GM23248 (cell line): ENCODE measurements at regions not wholly inside any gene's neighbourhood (a gene's known extent, or its start where the extent isn't known, plus 50 kb on each side); places are given as distances from the start of the nearest gene placed in this dataset.

Experiments used
- DNase-seq: peaks from one replicate; pipeline ENCODE4 v3.0.0-alpha.2; 2015
- H2AFZ ChIP-seq: fragments of 200-600 bp; sonication (generic); 2 replicates; pipeline ENCODE4 v1.6.1; 2016; ENCODE audit warnings: antibody characterized with exemption
- H3F3A ChIP-seq: fragments of 200-600 bp; sonication (generic); 2 replicates; pipeline ENCODE4 v1.6.1; 2016; ENCODE audit warnings: mild to moderate bottlenecking, antibody characterized with exemption, mixed run types; ENCODE audit not compliant: insufficient read depth
- H3K27ac ChIP-seq: fragments of 200-600 bp; sonication (generic); 2 replicates; pipeline ENCODE4 v1.5.1; 2016; ENCODE audit warnings: mild to moderate bottlenecking
- H3K27me3 ChIP-seq: fragments of 200-600 bp; sonication (generic); replicated peaks from 2 replicates; pipeline ENCODE4 v1.6.1; 2016; ENCODE audit warnings: mild to moderate bottlenecking; ENCODE audit not compliant: insufficient read depth
- H3K36me3 ChIP-seq: fragments of 200-600 bp; sonication (generic); 2 replicates; pipeline ENCODE4 v1.6.1; 2016; ENCODE audit warnings: low read depth, mild to moderate bottlenecking
- H3K4me1 ChIP-seq: fragments of 200-600 bp; sonication (generic); 2 replicates; pipeline ENCODE4 v1.6.1; 2016; ENCODE audit warnings: mild to moderate bottlenecking; ENCODE audit not compliant: insufficient read depth
- H3K4me2 ChIP-seq: fragments of 200-600 bp; sonication (generic); one replicate; pipeline ENCODE4 v1.6.1; 2016; ENCODE audit warnings: mild to moderate bottlenecking; ENCODE audit not compliant: unreplicated experiment
- H3K4me3 ChIP-seq: fragments of 200-600 bp; sonication (generic); 2 replicates; pipeline ENCODE4 v1.5.1; 2016; ENCODE audit warnings: mild to moderate bottlenecking
- H3K79me2 ChIP-seq: fragments of 200-600 bp; sonication (generic); 2 replicates; pipeline ENCODE4 v1.6.1; 2016; ENCODE audit warnings: mild to moderate bottlenecking; ENCODE audit not compliant: insufficient read depth
- H3K9ac ChIP-seq: fragments of 200-600 bp; sonication (generic); 2 replicates; pipeline ENCODE4 v1.6.1; 2016; ENCODE audit warnings: mild to moderate bottlenecking
- H3K9me2 ChIP-seq: fragments of 200-600 bp; sonication (generic); 2 replicates; pipeline ENCODE4 v1.6.1; 2016; ENCODE audit warnings: mixed run types, mild to moderate bottlenecking, moderate library complexity; ENCODE audit not compliant: insufficient read depth
- H3K9me3 ChIP-seq: fragments of 200-600 bp; sonication (generic); one replicate; pipeline ENCODE4 v1.6.1; 2017; ENCODE audit warnings: low read depth
- H4K20me1 ChIP-seq: fragments of 200-600 bp; sonication (generic); 2 replicates; pipeline ENCODE4 v1.6.0; 2016; ENCODE audit not compliant: insufficient read depth
- EZH2 ChIP-seq: fragments of 200-600 bp; sonication (generic); IDR thresholded peaks from 2 replicates; pipeline ENCODE4 v1.6.1; 2018; ENCODE audit warnings: antibody characterized with exemption, mild to moderate bottlenecking; ENCODE audit not compliant: insufficient read depth, poor library complexity, severe bottlenecking
- EZH2phosphoT487 ChIP-seq: fragments of 200-600 bp; sonication (generic); IDR thresholded peaks from 2 replicates; pipeline ENCODE4 v1.6.1; 2018; ENCODE audit warnings: antibody characterized with exemption, moderate library complexity, mild to moderate bottlenecking, low read depth; ENCODE audit not compliant: insufficient read depth
- WGBS, 2 experiments: methylation state at CpG; one replicate each; pipeline ENCODE4 v1.1.6; 2015 to 2017; ENCODE audit warnings: low lambda C conversion rate in 2 of 2, low coverage in 1 of 2; ENCODE audit errors: missing lambda C conversion rate in 2 of 2; 5-methylcytosine and 5-hydroxymethylcytosine counted together
- in situ Hi-C: fragments of 300-500 bp; cut with MboI; formaldehyde crosslinking; loops from 2 replicates; pipeline ENCODE4 v1.15.0; 2020

DNA sequence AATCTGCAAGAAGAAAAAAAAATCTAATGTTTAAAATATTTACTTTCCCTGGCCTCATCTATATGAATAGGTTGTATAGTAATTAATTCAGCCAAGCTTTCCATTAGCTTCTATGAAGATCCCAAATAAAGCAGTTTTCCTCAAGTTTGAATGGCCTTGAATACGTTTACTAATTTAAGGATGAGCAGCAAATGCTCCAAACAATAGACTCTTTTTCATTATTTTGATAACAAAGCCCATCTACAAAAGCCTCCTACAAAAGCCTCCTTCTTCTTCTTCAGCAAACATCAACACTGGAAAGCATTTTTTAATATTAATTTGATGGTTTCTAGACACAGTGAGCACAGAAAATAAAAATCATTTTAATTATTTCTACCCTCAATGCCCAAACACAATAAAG is 1130.3 kb upstream of the CNTN5 start:
- Histone ChIP-seq H3K9ac (no peak overlapping the region), H3K36me3 (no peaks in the 10 kb centered on the region), H3K4me1 (no peaks in the 10 kb centered on the region), H3F3A (no peaks in the 10 kb centered on the region), H3K27ac (no peak overlapping the region), H3K79me2 (no peaks in the 10 kb centered on the region), H2AFZ (no peak overlapping the region), H3K4me3 (no peak overlapping the region), H3K27me3 (no peaks in the 10 kb centered on the region), H4K20me1 (no peaks in the 10 kb centered on the region), H3K4me2 (no peak overlapping the region), H3K9me2 (no peaks in the 10 kb centered on the region), H3K9me3 (no peaks in the 10 kb centered on the region)
- no peak for TF ChIP-seq EZH2phosphoT487
- no peak for TF ChIP-seq EZH2
- in situ Hi-C loops = no loop called here
- WGBS, 2 experiments = 6 to 12% methylated on average over 1 of the region's 1 CpG
- DNase-seq = no peak

DNA sequence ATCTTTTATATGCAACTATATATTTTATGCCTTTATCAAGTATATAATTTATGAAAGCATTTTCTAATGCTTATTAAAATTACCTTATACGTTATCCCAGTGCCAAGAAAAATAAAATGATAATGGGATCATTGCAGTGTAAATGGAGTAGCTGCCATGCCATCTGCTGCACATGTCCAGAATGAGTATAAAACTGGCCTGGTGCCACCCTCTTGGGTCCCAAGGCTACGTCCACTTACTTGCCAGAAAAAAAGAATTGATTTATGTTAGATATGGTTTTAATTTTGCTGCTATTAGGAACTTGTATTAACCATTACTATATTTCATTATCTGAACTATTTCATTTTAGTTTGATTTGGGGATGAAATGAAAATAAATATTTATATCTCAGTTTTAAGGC is 1127.1 kb upstream of the CNTN5 start:
- no peaks in the 10 kb centered on the region for H3K9me2 ChIP-seq
- no peak overlapping the region for H3K9ac ChIP-seq
- no peaks in the 10 kb centered on the region for H4K20me1 ChIP-seq
- H3K27ac ChIP-seq = no peak overlapping the region
- in situ Hi-C loops = no loop called here
- DNase-seq = no peak
- WGBS, 2 experiments = 7 to 9% methylated on average over 2 of the region's 2 CpGs
- H3K27me3 ChIP-seq = no peaks in the 10 kb centered on the region
- no peak overlapping the region for H2AFZ ChIP-seq
- H3K9me3 ChIP-seq = no peaks in the 10 kb centered on the region
- H3K36me3 ChIP-seq = no peaks in the 10 kb centered on the region
- no peaks in the 10 kb centered on the region for H3K79me2 ChIP-seq
- TF ChIP-seq EZH2 (no peak), EZH2phosphoT487 (no peak)
- H3F3A ChIP-seq = no peaks in the 10 kb centered on the region
- H3K4me3 ChIP-seq = no peak overlapping the region
- no peak overlapping the region for H3K4me2 ChIP-seq
- H3K4me1 ChIP-seq = no peaks in the 10 kb centered on the region

DNA sequence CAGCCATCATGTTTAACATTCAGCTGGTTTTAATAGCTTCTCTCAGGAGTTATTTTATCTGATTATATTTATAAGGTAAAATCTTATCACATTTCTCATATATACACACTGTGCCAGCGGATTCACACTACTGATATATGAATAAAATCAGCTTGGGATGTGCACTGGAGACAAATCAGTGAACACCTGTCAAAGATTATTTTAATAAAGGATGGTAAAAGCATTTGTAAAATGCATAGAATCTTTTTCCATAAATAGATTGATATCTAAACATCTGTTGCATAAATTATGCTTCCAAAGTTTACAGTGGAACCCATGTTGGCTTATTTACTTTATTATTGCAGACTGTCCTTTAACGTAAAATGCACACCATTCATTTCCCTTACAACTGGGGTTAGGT is 1125.8 kb upstream of the CNTN5 start:
- 14 to 28% methylated on average over 2 of the region's 2 CpGs for WGBS, 2 experiments
- Histone ChIP-seq H3K9ac (no peak overlapping the region), H2AFZ (no peak overlapping the region), H4K20me1 (no peaks in the 10 kb centered on the region), H3K9me3 (no peaks in the 10 kb centered on the region), H3K4me1 (no peaks in the 10 kb centered on the region), H3K27ac (no peak overlapping the region), H3K4me2 (no peak overlapping the region), H3K79me2 (no peaks in the 10 kb centered on the region), H3F3A (no peaks in the 10 kb centered on the region), H3K36me3 (no peaks in the 10 kb centered on the region), H3K4me3 (no peak overlapping the region), H3K9me2 (no peaks in the 10 kb centered on the region), H3K27me3 (no peaks in the 10 kb centered on the region)
- in situ Hi-C loops = no loop called here
- no peak for DNase-seq
- TF ChIP-seq EZH2phosphoT487 = no peak
- no peak for TF ChIP-seq EZH2

DNA sequence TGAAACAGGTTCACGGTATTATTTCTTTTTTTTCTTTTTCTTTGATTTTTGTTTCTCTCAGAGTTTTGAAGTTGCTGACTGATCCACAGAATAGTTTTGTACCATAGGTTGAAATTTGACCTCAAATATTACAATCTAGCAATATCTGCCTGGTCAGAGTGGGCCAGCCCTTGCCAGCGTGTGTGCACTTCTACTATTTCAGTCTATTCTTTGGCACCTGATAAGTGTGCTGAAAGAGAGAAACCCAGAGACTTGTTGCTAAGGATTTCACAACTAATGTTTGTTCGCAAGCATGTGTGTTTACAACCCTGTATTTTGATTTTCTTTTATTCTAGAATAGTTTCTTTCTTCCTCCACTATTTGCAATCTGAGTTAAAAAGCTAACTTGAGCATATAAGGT is 1125.2 kb upstream of the CNTN5 start:
- Histone ChIP-seq H3K36me3 (no peaks in the 10 kb centered on the region), H3K9me2 (no peaks in the 10 kb centered on the region), H3K4me1 (no peaks in the 10 kb centered on the region), H2AFZ (no peak overlapping the region), H3K4me2 (no peak overlapping the region), H3K79me2 (no peaks in the 10 kb centered on the region), H3K27ac (no peak overlapping the region), H4K20me1 (no peaks in the 10 kb centered on the region), H3F3A (no peaks in the 10 kb centered on the region), H3K9me3 (no peaks in the 10 kb centered on the region), H3K27me3 (no peaks in the 10 kb centered on the region), H3K4me3 (no peak overlapping the region), H3K9ac (no peak overlapping the region)
- 21 to 26% methylated on average over 3 of the region's 3 CpGs for WGBS, 2 experiments
- no peak for DNase-seq
- TF ChIP-seq EZH2 (no peak), EZH2phosphoT487 (no peak)
- in situ Hi-C loops = no loop called here

DNA sequence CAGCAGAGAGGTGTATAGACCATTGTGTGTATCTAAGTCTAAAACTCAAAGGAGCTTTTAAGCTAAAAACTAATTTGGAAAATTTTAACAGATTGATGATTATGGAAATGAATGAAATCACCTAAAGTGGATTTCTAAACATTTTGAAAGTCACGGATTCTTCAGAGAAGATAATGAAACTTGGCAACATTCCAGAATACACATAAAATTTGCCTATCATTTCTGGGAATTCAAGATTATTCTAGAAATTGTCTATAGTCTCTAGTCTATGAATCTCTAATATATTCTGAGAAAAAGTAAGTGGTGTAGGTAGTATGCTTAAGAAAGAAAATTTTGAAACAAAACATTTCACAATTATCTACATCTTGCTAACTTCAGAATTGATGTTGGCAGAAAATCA is 1117.9 kb upstream of the CNTN5 start:
- Histone ChIP-seq H3F3A (no peaks in the 10 kb centered on the region), H3K4me2 (no peak overlapping the region), H3K36me3 (no peaks in the 10 kb centered on the region), H3K9ac (no peak overlapping the region), H3K79me2 (no peaks in the 10 kb centered on the region), H3K4me1 (no peaks in the 10 kb centered on the region), H3K9me3 (no peaks in the 10 kb centered on the region), H3K27me3 (peaks cover under 1% of the 10 kb centered on the region; the same call in 1 of the 2 replicates), H2AFZ (no peak overlapping the region), H3K9me2 (no peaks in the 10 kb centered on the region), H4K20me1 (no peaks in the 10 kb centered on the region), H3K4me3 (no peak overlapping the region), H3K27ac (no peak overlapping the region)
- no peak for DNase-seq
- in situ Hi-C loops = no loop called here
- no peak for TF ChIP-seq EZH2phosphoT487
- no peak for TF ChIP-seq EZH2
- WGBS, 2 experiments = 59 to 60% methylated on average over 1 of the region's 1 CpG
